Ascending aorta (tissue), 2 donors: ENCODE measurements at regions not wholly inside any gene's neighbourhood (a gene's known extent, or its start where the extent isn't known, plus 50 kb on each side); places are given as distances from the start of the nearest gene placed in this dataset.

Source experiments
- DNase-seq, 2 donors: peaks; one replicate each; pipeline ENCODE4 v3.0.0-alpha.2; 2019; ENCODE audit warnings: low spot score in 2 of 2
- H3K27ac ChIP-seq, 2 donors: fragments of 200-600 bp; sonication (generic); one replicate each; pipeline ENCODE4 v1.5.1; 2016 to 2017; ENCODE audit warnings: mild to moderate bottlenecking in 1 of 2
- H3K27me3 ChIP-seq: fragments of 200-600 bp; sonication (generic); one replicate; pipeline ENCODE4 v1.5.1; 2017
- H3K36me3 ChIP-seq, 2 donors: fragments of 200-600 bp; sonication (generic); one replicate each; pipeline ENCODE4 v1.5.1; 2016
- H3K4me1 ChIP-seq, 2 donors: fragments of 200-600 bp; sonication (generic); one replicate each; pipeline ENCODE4 v1.5.1; 2016 to 2017; ENCODE audit warnings: mild to moderate bottlenecking in 1 of 2
- H3K4me3 ChIP-seq, 2 donors: fragments of 200-600 bp; sonication (generic); one replicate each; pipeline ENCODE4 v1.5.1; 2016 to 2017; ENCODE audit warnings: mild to moderate bottlenecking in 1 of 2
- H3K9me3 ChIP-seq, 2 donors: fragments of 200-600 bp; sonication (generic); one replicate each; pipeline ENCODE4 v1.5.1; 2016
- CTCF ChIP-seq, 3 experiments: fragments of 200-600 bp in 2 of 3; fragments of 450-650 bp in 1 of 3; sonication (generic) in 2 of 3; IDR thresholded peaks; one replicate each; pipeline ENCODE4 v1.5.1; 2016 to 2019; ENCODE audit warnings: antibody characterized with exemption in 3 of 3, mild to moderate bottlenecking in 1 of 3, moderate library complexity in 1 of 3
- intact Hi-C: fragments of 100-400 bp; cut with DNase I; formaldehyde crosslinking; loops from one replicate; pipeline ENCODE4 v1.15.1; 2023

GRCh38 chr10:85047170-85047834 is 718.9 kb downstream of the CCSER2 start:
- H3K36me3 ChIP-seq, result no peaks in the 10 kb centered on the region
- no peak overlapping the region for H3K4me3 ChIP-seq
- intact Hi-C loops, result no loop called here
- no peak for TF ChIP-seq CTCF (IDR thresholded peaks at IDR 0.05)
- H3K4me1 ChIP-seq, result no peaks in the 10 kb centered on the region
- H3K9me3 ChIP-seq, result no peaks in the 10 kb centered on the region
- DNase-seq, result no peak
- no peaks in the 10 kb centered on the region for H3K27me3 ChIP-seq
- H3K27ac ChIP-seq, result no peak overlapping the region

GRCh38 chr10:85047979-85048378 is 719.6 kb downstream of the CCSER2 start:
- TF ChIP-seq CTCF (IDR thresholded peaks at IDR 0.05), result no peak
- H3K4me1 ChIP-seq, result no peaks in the 10 kb centered on the region
- H3K27me3 ChIP-seq, result no peaks in the 10 kb centered on the region
- no peaks in the 10 kb centered on the region for H3K9me3 ChIP-seq
- no peak overlapping the region for H3K4me3 ChIP-seq
- H3K27ac ChIP-seq, result no peak overlapping the region
- intact Hi-C loops, result no loop called here
- no peaks in the 10 kb centered on the region for H3K36me3 ChIP-seq
- no peak for DNase-seq

- Histone ChIP-seq H3K36me3 (no peaks in the 10 kb centered on the region), H3K4me3 (no peak overlapping the region), H3K27me3 (no peaks in the 10 kb centered on the region), H3K27ac (no peak overlapping the region), H3K9me3 (no peaks in the 10 kb centered on the region), H3K4me1 (no peaks in the 10 kb centered on the region)
- TF ChIP-seq CTCF (IDR thresholded peaks at IDR 0.05), result no peak
- intact Hi-C loops, result no loop called here
- DNase-seq, result no peak
These were observed 720.3 kb downstream of the CCSER2 start for GRCh38 chr10:85048644-85049043.

GRCh38 chr10:85060944-85061343 is 732.6 kb downstream of the CCSER2 start:
- Histone ChIP-seq H3K27me3 (no peaks in the 10 kb centered on the region), H3K36me3 (no peaks in the 10 kb centered on the region), H3K4me1 (no peaks in the 10 kb centered on the region), H3K9me3 (no peaks in the 10 kb centered on the region), H3K27ac (no peak overlapping the region), H3K4me3 (no peak overlapping the region)
- intact Hi-C loops, result no loop called here
- TF ChIP-seq CTCF (IDR thresholded peaks at IDR 0.05), result no peak
- DNase-seq, result no peak

GRCh38 chr10:85061401-85061800 is 733.0 kb downstream of the CCSER2 start:
- Histone ChIP-seq H3K9me3 (no peaks in the 10 kb centered on the region), H3K27me3 (no peaks in the 10 kb centered on the region), H3K27ac (no peak overlapping the region), H3K4me1 (no peaks in the 10 kb centered on the region), H3K4me3 (no peak overlapping the region), H3K36me3 (no peaks in the 10 kb centered on the region)
- intact Hi-C loops, result no loop called here
- TF ChIP-seq CTCF (IDR thresholded peaks at IDR 0.05), result no peak
- no peak for DNase-seq

GRCh38 chr10:85067955-85068354 is 739.6 kb downstream of the CCSER2 start:
- Histone ChIP-seq H3K27ac (no peak overlapping the region), H3K9me3 (no peaks in the 10 kb centered on the region), H3K4me1 (no peaks in the 10 kb centered on the region), H3K4me3 (no peak overlapping the region), H3K27me3 (no peaks in the 10 kb centered on the region), H3K36me3 (no peaks in the 10 kb centered on the region)
- TF ChIP-seq CTCF (IDR thresholded peaks at IDR 0.05), result no peak
- DNase-seq, result no peak
- intact Hi-C loops, result no loop called here
